Immature natural killer cell (primary cell): ENCODE measurements at regions not wholly inside any gene's neighbourhood (a gene's known extent, or its start where the extent isn't known, plus 50 kb on each side); places are given as distances from the start of the nearest gene placed in this dataset.

Experiments used
- DNase-seq, 3 donors: peaks; one replicate each; pipeline ENCODE4 v3.0.0; 2022; ENCODE audit warnings: mixed read lengths in 1 of 3
- H3K27ac Mint-ChIP-seq, 6 donors: one replicate each; pipeline ENCODE4 v1.8.0; 2020; ENCODE audit warnings: mixed read lengths in 6 of 6, mild to moderate bottlenecking in 5 of 6, inconsistent platforms in 4 of 6, moderate library complexity in 3 of 6
- H3K27me3 Mint-ChIP-seq, 3 donors: one replicate each; pipeline ENCODE4 v1.8.0; 2020 to 2021; ENCODE audit warnings: low read depth in 3 of 3, mild to moderate bottlenecking in 3 of 3, mixed read lengths in 3 of 3, moderate library complexity in 3 of 3, inconsistent platforms in 1 of 3
- H3K36me3 Mint-ChIP-seq, 3 donors: one replicate each; pipeline ENCODE4 v1.8.0; 2020; ENCODE audit warnings: mixed read lengths in 3 of 3, inconsistent platforms in 2 of 3, mild to moderate bottlenecking in 2 of 3
- H3K4me1 Mint-ChIP-seq, 2 donors: one replicate each; pipeline ENCODE4 v1.8.0; 2020; ENCODE audit warnings: inconsistent platforms in 2 of 2, mild to moderate bottlenecking in 2 of 2, mixed read lengths in 2 of 2, moderate library complexity in 1 of 2
- H3K4me3 Mint-ChIP-seq, 5 donors: one replicate each; pipeline ENCODE4 v1.8.0; 2020; ENCODE audit warnings: mild to moderate bottlenecking in 5 of 5, mixed read lengths in 5 of 5, inconsistent platforms in 3 of 5, moderate library complexity in 3 of 5
- H3K9me3 Mint-ChIP-seq, 6 donors: one replicate each; pipeline ENCODE4 v1.8.0; 2020; ENCODE audit warnings: mild to moderate bottlenecking in 6 of 6, mixed read lengths in 6 of 6, inconsistent platforms in 4 of 6, moderate library complexity in 3 of 6

DNA sequence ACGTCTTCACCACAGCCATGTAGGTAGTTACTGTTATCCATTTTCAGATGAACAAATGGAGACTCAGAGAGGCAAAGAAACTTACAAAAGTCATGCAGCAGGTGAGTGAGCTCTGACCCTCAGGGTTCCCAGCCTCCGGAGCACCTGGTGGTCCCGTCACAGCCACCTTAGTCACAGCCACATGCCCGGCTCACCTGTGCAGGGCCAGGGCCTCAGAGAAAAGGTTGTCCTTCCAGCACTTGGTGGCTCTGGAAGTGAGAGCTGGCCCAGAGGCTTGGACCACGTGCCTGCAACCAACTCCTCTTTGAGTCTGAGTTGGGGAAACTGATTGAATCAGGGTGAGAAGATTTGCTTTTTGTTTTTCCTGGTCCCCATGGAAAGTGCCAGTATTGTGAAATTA lies 189.3 kb downstream of the GLI2 start:
- DNase-seq = no peak
- H3K36me3 Mint-ChIP-seq = no peaks in the 10 kb centered on the region
- no peak overlapping the region for H3K4me3 Mint-ChIP-seq
- no peaks in the 10 kb centered on the region for H3K4me1 Mint-ChIP-seq
- H3K9me3 Mint-ChIP-seq = no peaks in the 10 kb centered on the region
- H3K27ac Mint-ChIP-seq = no peak overlapping the region
- H3K27me3 Mint-ChIP-seq = peaks cover 0 to 3% (median 1%) of the 10 kb centered on the region in 3 donors

DNA sequence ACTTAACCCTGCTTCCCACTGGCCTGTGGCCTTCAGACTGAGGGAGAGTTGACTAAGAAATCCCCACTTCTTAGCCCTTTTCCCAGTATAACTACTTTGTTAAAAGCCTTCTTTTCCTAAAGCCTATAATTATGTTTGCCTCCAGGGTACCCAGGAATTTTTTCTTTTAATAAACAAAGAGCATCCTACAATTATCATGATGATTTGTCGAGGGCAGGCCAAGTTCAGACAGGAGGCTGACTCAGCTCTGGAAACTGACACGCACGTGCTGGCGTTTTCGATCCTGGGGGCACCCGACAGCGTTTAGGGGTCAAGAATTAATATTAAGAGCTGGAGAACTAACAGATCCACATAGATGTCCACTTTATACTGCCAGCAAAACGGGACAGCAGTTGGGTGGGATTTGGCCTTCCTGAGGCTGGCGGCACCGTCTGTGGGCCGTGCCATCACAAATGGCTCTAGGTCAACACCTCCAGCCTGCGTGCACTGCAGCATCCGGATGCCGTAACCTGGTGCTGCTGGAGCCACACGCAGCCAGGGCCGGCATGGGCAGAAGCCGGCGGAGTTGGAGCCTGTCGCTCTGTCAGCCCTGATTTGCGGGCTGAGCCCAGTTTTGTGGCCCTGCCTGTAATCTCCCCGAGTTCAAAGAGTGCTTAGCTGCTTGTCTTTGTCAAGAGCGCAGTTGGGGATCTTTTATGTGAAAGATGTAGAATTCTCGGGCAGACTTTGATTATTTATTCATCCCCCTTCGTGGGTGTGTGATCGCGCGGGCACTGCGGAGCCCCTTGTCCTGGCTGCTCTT lies 191.0 kb downstream of the GLI2 start:
- Mint-ChIP-seq H3K9me3 (no peaks in the 10 kb centered on the region), H3K4me1 (no peaks in the 10 kb centered on the region), H3K36me3 (no peaks in the 10 kb centered on the region), H3K27ac (no peak overlapping the region), H3K4me3 (no peak overlapping the region), H3K27me3 (peaks cover 0 to 3% (median 1%) of the 10 kb centered on the region in 3 donors)
- DNase-seq = no peak

DNA sequence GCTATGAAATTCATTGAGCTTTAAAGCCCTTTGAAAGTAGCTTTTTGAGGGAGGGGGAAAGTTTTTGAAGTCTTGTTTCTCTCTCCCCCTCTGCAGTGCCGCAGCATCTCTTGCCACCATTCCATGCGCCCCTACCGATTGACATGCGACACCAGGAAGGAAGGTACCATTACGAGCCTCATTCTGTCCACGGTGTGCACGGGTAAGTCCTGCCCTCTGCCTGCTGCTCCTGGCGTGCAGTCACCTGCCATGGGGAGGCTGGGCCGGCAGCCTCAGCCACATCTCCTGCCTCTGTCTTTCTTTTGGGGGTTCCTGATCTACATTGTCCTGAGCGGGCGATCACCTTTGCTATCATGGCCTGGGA lies 191.6 kb downstream of the GLI2 start:
- H3K4me3 Mint-ChIP-seq = no peak overlapping the region
- H3K27ac Mint-ChIP-seq = no peak overlapping the region
- H3K9me3 Mint-ChIP-seq = no peaks in the 10 kb centered on the region
- H3K27me3 Mint-ChIP-seq = peaks cover 0 to 3% (median 1%) of the 10 kb centered on the region in 3 donors
- no peaks in the 10 kb centered on the region for H3K4me1 Mint-ChIP-seq
- no peak for DNase-seq
- H3K36me3 Mint-ChIP-seq = no peaks in the 10 kb centered on the region

DNA sequence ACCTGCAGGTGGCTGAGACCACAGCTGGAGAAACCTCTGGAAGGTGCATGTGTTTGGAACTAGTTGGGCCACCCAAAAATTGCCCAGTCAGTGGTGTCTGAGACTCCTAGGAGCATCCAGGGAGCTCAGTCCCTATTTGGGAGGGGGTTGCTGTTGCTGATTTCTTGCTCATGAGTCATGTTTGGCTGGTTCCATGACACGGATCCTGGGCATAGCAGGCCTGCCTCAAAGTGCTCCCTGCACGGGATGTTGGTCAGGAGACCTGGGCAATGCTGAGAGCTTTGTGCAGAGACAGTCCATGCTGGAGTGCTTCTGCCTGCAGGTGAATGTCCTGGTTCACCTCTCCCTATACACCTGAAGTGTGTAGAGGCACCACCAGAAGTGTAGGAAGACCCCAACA lies 194.2 kb downstream of the GLI2 start:
- Mint-ChIP-seq H3K27me3 (peaks cover 1 to 3% (median 2%) of the 10 kb centered on the region in 3 donors), H3K9me3 (no peaks in the 10 kb centered on the region), H3K4me1 (no peaks in the 10 kb centered on the region), H3K4me3 (no peak overlapping the region), H3K36me3 (no peaks in the 10 kb centered on the region), H3K27ac (no peak overlapping the region)
- DNase-seq = no peak

DNA sequence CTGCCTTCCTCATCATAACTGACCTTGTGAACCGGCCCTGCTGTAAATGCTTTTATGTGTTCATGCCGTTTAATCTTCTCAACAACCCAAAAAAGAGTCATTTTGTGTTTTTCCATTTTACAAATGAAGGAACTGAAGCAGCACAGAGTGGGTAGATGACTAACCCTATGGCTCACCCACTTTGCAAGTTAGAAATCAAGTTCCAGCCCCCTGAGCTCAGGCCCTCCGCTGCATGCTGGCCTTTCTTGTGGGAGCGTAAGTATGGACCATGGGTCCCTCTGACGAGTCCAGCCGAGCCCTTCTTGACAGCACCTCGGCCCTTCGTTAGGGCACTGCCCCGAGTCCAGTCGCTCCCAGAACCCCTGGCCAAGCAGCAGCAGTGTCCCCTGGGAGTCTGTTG lies 194.6 kb downstream of the GLI2 start:
- no peak for DNase-seq
- no peak overlapping the region for H3K27ac Mint-ChIP-seq
- peaks cover 1 to 3% (median 2%) of the 10 kb centered on the region in 3 donors for H3K27me3 Mint-ChIP-seq
- no peaks in the 10 kb centered on the region for H3K36me3 Mint-ChIP-seq
- H3K9me3 Mint-ChIP-seq = no peaks in the 10 kb centered on the region
- H3K4me1 Mint-ChIP-seq = no peaks in the 10 kb centered on the region
- H3K4me3 Mint-ChIP-seq = no peak overlapping the region

DNA sequence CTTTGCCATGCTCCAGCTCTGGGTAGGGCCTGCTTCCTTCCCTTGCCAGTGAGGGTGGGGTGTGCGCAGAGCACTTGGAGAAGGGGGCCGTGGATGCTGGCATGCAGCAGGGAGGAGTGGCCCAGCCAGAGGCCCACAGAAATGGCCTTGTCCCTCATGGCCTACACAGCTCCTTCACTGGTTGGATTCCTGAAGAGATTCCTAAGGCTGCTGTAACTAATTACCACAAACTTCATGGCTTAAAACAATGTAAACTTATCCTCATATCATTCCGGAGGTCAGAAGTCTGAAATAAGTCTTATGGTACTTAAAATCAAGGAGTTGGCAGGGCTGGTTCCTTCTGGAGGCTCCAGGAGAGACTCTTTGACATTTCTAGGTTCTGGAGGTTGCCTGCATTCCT lies 195.2 kb downstream of the GLI2 start:
- no peaks in the 10 kb centered on the region for H3K4me1 Mint-ChIP-seq
- no peak overlapping the region for H3K4me3 Mint-ChIP-seq
- H3K27me3 Mint-ChIP-seq = peaks cover 1 to 3% (median 2%) of the 10 kb centered on the region in 3 donors
- no peak for DNase-seq
- H3K36me3 Mint-ChIP-seq = no peaks in the 10 kb centered on the region
- no peaks in the 10 kb centered on the region for H3K9me3 Mint-ChIP-seq
- no peak overlapping the region for H3K27ac Mint-ChIP-seq

DNA sequence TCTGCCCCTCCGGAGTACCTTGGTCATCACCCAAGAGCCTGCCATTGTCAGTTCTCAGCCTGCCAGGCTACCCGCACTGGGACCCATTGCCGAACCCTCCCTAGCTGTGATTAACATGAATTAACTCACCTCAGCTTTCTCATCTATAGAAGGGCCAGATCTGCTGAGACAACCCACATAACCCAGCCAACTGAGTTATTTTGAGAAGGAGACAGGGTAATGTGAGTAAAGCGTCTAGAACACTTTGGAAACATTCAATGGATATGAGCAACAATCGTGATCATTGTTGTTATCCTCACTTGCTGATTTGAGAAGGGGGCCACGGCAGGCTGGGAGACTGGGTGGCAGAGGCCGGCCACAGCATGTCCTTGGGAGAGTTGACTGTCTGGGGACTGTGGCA lies 196.8 kb downstream of the GLI2 start:
- H3K27me3 Mint-ChIP-seq = peaks cover 2 to 3% (median 3%) of the 10 kb centered on the region in 3 donors
- H3K4me1 Mint-ChIP-seq = no peaks in the 10 kb centered on the region
- H3K4me3 Mint-ChIP-seq = no peak overlapping the region
- no peaks in the 10 kb centered on the region for H3K9me3 Mint-ChIP-seq
- H3K27ac Mint-ChIP-seq = no peak overlapping the region
- DNase-seq = no peak
- no peaks in the 10 kb centered on the region for H3K36me3 Mint-ChIP-seq

DNA sequence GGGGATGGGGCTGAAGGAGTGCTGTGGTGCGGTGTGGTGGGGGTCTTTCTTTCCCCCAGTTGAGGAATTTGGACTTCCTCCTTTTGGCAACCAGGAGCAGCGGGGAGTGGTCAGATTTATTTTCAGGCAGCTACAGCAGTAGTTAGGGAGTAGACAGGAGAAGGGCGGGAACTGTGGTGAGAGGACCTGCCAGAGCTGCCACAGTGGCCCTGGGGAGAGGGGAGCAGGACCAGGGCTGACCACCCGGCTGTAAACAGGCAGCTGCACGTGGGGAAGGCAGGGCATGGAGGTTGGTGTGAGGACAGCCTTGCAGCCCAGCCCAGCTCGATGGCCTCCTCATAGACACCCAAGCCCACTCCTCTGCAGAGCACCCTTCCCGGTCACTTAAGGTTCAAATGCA lies 197.2 kb downstream of the GLI2 start:
- Mint-ChIP-seq H3K9me3 (no peaks in the 10 kb centered on the region), H3K27me3 (peaks cover 2 to 3% (median 3%) of the 10 kb centered on the region in 3 donors), H3K4me1 (no peaks in the 10 kb centered on the region), H3K27ac (no peak overlapping the region), H3K4me3 (no peak overlapping the region), H3K36me3 (no peaks in the 10 kb centered on the region)
- DNase-seq = no peak

DNA sequence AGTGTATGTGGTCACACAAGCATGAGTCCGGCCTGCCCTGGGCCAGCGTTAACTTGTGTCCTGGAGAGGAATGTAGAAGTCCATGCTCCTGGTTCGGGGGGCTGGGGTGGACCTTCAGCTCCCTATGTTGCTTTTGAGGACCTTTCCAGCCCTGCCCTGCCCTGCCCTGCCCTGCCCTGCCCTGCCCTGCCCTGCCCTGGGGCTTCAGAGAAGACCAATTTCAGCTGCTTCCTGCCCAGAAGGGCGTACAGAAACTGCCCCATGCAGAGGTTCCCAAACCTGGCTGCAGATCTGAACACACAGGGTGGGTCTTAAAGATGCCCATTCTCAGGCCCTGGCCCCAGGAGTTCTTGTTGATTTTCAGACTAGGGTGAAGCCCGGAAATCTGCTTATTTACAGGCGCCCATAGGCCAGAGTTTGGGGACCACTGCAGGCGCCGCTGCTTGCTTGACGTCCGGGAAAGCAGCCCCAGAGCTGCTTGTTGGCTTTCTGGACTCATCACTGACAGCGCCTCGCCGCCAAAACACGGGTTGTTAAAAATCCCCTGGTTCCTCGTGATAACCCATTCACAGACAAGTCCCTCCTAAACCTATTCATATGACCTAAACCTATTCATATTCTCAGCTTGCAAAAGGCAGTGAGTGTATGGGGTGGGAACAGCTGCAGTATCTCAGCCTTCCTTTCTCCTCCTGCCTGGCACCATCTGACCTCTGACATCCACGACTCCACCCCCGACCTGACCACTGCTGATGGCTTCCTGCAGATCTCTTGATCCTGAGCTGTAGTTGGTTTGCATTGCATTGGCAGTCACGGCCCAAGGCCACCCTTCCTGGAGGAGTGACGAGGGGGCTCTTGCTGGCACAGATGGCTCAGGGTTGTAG lies 198.3 kb downstream of the GLI2 start:
- Mint-ChIP-seq H3K4me3 (no peak overlapping the region), H3K27me3 (peaks cover 1 to 3% (median 2%) of the 10 kb centered on the region in 3 donors), H3K9me3 (no peaks in the 10 kb centered on the region), H3K36me3 (no peaks in the 10 kb centered on the region), H3K27ac (no peak overlapping the region), H3K4me1 (no peaks in the 10 kb centered on the region)
- no peak for DNase-seq

DNA sequence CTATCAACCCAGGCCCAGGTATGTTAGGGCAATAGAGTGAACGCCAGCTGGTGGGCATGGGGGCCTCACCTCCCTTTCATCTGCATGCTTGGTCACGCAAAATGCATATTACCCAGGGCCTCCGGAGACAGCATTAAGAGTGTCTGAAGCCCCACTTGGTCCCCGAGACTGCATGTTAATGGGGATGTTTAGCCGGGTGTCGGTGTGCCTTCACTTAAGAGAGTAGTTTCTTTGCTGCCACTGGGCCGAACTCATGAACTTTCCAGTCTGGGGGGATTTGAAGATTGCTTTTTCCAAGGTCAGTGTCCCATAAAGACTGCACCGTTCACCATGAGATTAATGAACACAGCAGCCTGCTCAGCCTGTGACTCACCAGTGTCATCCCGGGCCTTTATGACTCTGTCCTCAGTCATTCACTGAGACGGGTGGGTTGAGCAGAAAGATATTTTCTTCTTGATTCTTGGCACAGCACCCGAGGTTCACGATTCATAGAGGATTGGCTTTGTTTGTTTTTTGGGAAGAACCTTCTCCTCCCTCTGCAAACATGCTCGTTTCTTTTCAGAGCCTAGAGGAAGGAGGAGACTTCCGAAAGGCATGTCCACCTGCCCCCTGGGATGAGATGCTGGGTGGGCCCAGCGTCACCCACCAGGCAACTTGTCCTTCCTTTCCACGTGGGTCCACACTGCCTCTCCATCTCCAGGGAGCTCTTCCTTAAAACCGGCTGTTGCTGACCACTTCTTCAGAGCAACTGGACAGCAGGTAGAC lies 199.1 kb downstream of the GLI2 start:
- Mint-ChIP-seq H3K4me1 (no peaks in the 10 kb centered on the region), H3K4me3 (no peak overlapping the region), H3K36me3 (no peaks in the 10 kb centered on the region), H3K9me3 (no peaks in the 10 kb centered on the region), H3K27ac (no peak overlapping the region), H3K27me3 (peaks cover 1 to 3% (median 2%) of the 10 kb centered on the region in 3 donors)
- DNase-seq = no peak

DNA sequence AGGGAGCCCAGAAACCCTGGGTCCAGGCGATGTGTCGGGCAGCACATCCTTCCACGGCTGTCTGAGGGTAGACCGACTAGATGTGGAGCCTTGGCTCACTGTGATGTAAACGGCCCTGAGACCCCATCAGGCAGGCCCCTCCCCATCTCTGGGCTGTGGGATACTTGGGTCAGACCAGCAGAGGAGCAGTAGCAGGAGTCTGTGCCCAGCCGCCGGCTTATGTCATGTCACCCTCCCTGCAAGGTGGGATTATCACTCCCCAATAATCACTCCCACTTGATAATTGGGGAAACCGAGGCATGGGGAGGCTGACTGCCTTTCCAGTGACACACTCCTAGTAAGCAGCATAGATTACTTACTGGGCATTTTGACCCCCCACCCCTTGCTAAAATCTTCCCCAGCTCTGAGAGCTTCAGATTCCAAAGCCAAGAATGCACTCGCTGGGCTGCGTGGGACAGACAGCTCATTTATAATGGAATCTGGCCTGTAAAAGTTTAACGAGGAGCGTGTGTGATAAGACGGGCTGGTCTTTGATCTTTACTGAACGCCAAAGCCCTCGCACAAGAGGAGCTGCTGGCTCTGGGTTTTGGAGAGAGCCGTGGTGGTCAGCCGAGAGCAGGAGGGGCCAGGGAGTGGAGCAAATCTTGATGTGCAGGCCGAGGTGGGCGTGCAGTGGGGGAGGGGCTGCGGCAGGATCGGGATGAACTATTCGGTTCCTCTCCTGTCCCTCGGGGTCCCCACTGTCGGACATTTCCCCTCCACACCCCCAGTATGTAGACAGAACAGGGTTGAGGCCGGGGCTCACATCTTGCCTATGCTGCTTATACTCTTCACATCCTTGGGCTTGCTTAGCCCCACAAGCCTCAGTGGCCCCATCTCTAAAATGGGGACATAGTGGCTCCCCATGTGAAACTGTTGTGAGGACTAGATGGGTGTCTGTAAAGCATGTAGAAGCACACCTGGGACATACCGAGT lies 200.0 kb downstream of the GLI2 start:
- Mint-ChIP-seq H3K4me1 (no peaks in the 10 kb centered on the region), H3K9me3 (no peaks in the 10 kb centered on the region), H3K36me3 (no peaks in the 10 kb centered on the region), H3K27me3 (peaks cover 0 to 2% (median 1%) of the 10 kb centered on the region in 3 donors), H3K4me3 (no peak overlapping the region), H3K27ac (no peak overlapping the region)
- no peak for DNase-seq

DNA sequence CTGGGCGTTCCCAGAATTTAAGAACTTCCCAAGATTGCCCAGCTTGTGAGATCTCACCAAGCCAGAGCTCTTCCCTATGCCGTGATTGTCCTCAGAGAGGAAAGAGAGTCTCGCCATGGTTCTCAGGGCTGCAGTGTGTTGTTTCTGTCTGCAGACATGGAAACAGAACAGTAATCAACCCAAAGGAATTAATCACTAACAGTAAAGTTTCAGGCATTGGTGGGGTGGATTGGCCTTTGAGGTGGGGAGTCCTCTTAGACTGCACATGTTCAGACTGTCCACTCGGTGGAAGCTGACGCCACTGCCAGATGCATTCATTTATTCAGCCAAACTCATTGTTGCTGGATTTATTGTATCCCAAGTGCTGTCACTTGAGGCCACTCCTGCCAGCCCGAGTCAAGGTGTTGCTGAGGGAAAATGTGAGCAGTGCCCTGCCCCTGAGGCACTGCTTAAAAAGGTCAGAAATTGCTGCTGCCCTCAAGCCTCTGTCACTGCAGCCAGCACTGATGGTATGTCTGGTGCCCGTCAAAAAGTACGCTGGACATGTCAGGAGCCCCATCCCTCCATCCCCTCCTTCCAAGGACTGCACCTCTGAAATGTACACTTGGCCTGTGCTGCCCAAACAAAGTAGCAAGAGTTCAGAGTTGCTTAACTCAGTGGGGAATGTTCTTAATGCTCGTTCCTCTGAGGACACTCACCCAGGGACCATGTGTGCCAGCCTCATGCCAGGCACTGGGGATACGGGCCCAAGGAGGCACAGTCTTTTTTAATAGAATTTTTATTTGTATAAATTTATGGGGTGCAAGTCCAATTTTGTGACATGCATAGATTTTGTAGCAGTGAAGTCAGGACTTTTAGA lies 201.0 kb downstream of the GLI2 start:
- H3K27me3 Mint-ChIP-seq = peaks cover 1 to 2% (median 2%) of the 10 kb centered on the region in 3 donors
- no peaks in the 10 kb centered on the region for H3K9me3 Mint-ChIP-seq
- no peak overlapping the region for H3K27ac Mint-ChIP-seq
- no peak overlapping the region for H3K4me3 Mint-ChIP-seq
- H3K36me3 Mint-ChIP-seq = no peaks in the 10 kb centered on the region
- H3K4me1 Mint-ChIP-seq = no peaks in the 10 kb centered on the region
- DNase-seq = no peak
